Fibroblast of pulmonary artery (primary cell): ENCODE measurements at regions not wholly inside any gene's neighbourhood (a gene's known extent, or its start where the extent isn't known, plus 50 kb on each side); places are given as distances from the start of the nearest gene placed in this dataset.
A peak's percentile ranks its signal among the peaks of the same experiment; 100 is the strongest.

Experiments
- DNase-seq: peaks from one replicate; pipeline ENCODE4 v3.0.0-alpha.2; 2010; ENCODE audit warnings: low read depth
- H3K4me3 ChIP-seq: replicated peaks from 2 replicates; pipeline ENCODE4 v1.5.1; 2011; ENCODE audit warnings: low read depth, mild to moderate bottlenecking, control low read depth, low read length, moderate library complexity
- TF ChIP-seq, protein P1 (sequence below): IDR thresholded peaks from 2 replicates; pipeline ENCODE4 v1.5.1; 2011; ENCODE audit warnings: mild to moderate bottlenecking, control low read depth, low read length, inconsistent platforms; ENCODE audit errors: missing control alignments

DNA sequence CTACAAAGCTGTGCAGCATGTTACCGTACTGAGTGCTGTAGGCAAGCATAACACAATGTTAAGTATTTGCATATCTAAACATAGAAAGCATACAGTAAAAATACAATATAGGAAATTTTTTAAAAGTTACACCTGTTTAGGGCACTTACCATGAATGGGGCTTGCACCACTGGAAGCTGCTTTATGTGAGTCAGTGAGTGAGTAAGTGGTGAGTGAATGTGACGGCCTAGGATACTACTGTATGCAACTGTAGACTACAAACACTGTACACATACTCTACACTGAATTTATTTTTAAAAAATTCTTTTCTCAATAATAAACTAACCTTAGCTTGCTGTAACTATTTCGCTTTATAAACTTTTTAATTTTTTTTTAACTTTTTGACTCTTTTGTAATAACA lies 82.1 kb upstream of the FSCB start:
- TF ChIP-seq, protein P1, sequence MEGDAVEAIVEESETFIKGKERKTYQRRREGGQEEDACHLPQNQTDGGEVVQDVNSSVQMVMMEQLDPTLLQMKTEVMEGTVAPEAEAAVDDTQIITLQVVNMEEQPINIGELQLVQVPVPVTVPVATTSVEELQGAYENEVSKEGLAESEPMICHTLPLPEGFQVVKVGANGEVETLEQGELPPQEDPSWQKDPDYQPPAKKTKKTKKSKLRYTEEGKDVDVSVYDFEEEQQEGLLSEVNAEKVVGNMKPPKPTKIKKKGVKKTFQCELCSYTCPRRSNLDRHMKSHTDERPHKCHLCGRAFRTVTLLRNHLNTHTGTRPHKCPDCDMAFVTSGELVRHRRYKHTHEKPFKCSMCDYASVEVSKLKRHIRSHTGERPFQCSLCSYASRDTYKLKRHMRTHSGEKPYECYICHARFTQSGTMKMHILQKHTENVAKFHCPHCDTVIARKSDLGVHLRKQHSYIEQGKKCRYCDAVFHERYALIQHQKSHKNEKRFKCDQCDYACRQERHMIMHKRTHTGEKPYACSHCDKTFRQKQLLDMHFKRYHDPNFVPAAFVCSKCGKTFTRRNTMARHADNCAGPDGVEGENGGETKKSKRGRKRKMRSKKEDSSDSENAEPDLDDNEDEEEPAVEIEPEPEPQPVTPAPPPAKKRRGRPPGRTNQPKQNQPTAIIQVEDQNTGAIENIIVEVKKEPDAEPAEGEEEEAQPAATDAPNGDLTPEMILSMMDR, result no peak
- H3K4me3 ChIP-seq, result no peak overlapping the region
- no peak for DNase-seq

DNA sequence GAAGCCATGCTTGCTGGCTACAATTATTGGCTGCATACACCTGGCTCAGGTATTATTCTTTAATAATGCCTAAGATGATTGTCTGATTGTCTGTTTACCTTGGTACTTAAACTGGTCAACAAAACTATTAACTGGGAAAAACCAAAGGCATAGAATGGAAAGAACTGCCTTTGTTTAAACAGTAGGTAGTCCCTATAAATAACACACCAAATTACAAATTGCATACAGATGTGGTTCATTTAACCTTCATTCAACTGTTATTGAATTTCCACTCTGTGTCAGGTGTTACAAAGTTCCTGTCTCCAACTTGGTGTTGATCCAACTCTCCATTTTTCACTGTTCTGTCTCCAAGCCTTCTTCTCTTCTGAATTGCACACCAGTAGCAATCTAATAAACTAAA lies 79.8 kb upstream of the FSCB start:
- no peak for DNase-seq
- TF ChIP-seq, protein P1, result no peak
- H3K4me3 ChIP-seq, result no peak overlapping the region

DNA sequence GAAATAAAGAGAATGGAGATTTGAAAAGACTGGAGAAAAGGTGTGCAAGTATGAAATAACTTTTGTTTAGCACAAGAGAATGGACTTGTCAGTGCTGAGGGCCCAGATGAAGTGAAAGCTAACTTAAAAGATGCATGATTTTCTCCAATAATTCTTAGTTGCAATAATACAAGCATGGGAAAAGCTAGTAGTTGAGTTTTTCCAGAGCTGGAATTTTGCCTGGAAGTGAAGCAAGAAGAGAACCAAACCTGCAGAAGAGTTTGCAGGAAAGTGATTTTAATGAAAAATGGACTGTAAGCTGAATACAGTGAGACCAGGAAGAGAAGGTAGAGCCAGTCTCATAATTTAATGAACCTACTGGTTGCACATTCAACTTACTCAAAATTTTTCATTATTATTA lies 69.3 kb upstream of the FSCB start:
- no peak overlapping the region for H3K4me3 ChIP-seq
- TF ChIP-seq, protein P1, result no peak
- peak; percentile 3 for DNase-seq

DNA sequence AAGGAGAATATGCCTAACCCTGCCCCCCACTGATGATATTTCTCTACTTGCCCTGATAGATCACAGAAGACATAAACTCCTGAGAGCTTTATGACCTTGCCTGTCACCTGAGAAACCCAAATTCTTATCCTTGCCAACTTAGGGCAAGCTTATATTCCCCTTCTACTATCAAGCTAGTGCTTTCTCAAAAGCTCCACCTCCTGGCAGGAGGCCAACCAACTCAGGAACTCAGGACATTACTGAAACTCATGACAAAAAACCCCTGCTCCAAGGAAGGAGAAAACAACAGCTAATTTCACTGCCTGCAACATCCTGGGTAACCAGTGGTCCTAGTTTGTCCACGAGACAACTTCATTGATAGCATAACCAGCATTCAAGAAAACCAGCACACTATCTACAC lies 60.9 kb upstream of the FSCB start:
- TF ChIP-seq, protein P1, result no peak
- DNase-seq, result peak; percentile 1
- no peak overlapping the region for H3K4me3 ChIP-seq

DNA sequence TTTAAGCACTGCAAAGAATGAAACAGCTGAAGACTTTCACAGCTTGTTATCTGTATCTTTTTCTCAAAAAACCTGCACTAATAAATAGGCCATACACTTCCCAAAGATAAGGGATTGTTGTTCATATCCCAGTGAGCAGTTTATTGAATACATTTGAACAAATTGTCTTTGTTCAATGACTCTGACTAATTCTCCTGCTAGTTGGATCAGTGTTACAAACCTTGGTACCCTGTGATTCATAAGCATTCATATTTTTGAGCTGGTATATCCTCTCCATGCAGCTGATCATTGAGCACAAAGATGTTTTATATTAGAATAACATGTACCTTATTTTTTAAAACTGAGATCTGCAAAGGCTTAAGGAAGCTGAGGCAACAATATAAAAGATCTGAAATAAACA lies 58.9 kb upstream of the FSCB start:
- no peak overlapping the region for H3K4me3 ChIP-seq
- TF ChIP-seq, protein P1, result no peak
- no peak for DNase-seq

DNA sequence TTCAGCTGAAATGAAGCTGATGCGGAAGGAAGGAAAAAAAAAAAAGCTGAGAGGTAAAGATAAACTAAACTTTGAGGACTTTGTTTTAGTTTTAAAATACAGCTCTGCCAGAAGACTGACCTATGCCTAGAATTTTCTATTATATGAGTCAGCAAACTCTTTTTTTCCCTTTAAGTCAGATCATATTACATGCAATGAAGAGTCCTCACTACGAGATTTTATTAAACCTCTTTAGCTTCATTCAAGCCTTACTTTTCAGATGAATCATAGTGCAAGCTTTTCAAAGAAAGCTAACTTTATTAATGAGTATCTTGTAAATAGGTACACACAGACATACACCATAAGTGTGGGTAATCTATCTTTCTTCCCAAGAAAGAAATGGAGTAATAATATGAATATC lies 57.8 kb upstream of the FSCB start:
- TF ChIP-seq, protein P1, result no peak
- DNase-seq, result peak; percentile 38
- H3K4me3 ChIP-seq, result no peak overlapping the region
